Sigmoid colon (tissue), 6 donors: ENCODE measurements at regions not wholly inside any gene's neighbourhood (a gene's known extent, or its start where the extent isn't known, plus 50 kb on each side); places are given as distances from the start of the nearest gene placed in this dataset.

Experiments used
- DNase-seq: peaks from one replicate; pipeline ENCODE4 v3.0.0-alpha.2; 2019
- H3K27ac ChIP-seq, 4 donors: fragments of 200-600 bp; sonication (generic); one replicate each; pipeline ENCODE4 v1.5.1; 2016 to 2019; ENCODE audit warnings: mild to moderate bottlenecking in 1 of 4
- H3K27me3 ChIP-seq, 3 donors: fragments of 200-600 bp; sonication (generic); one replicate each; pipeline ENCODE4 v1.5.1; 2019; ENCODE audit warnings: mild to moderate bottlenecking in 1 of 3
- H3K36me3 ChIP-seq, 4 donors: fragments of 200-600 bp; sonication (generic); one replicate each; pipeline ENCODE4 v1.5.1; 2016 to 2019
- H3K4me1 ChIP-seq, 4 donors: fragments of 200-600 bp; sonication (generic); one replicate each; pipeline ENCODE4 v1.5.1; 2017 to 2019
- H3K4me3 ChIP-seq, 4 donors: fragments of 200-600 bp; sonication (generic); one replicate each; pipeline ENCODE4 v1.5.1; 2017 to 2019; ENCODE audit warnings: mild to moderate bottlenecking in 2 of 4, moderate library complexity in 1 of 4
- H3K9me3 ChIP-seq, 4 donors: fragments of 200-600 bp in 3 of 4; sonication (generic) in 3 of 4; one replicate each; pipeline versions ENCODE4 v1.5.1 to v1.6.1; 2013 to 2019
- CTCF ChIP-seq, 4 experiments: fragments of 450-650 bp in 3 of 4; fragments of 200-600 bp in 1 of 4; IDR thresholded peaks; one replicate each; pipeline ENCODE4 v1.5.1; 2016 to 2019; ENCODE audit warnings: antibody characterized with exemption in 4 of 4, mild to moderate bottlenecking in 3 of 4, moderate library complexity in 2 of 4
- EP300 ChIP-seq, 4 donors: sonication (generic); formaldehyde crosslinking; IDR thresholded peaks; one replicate each; pipeline ENCODE4 v1.6.1; 2017; ENCODE audit warnings: antibody characterized with exemption in 4 of 4
- POLR2A ChIP-seq, 2 donors: fragments of 450-650 bp; IDR thresholded peaks; one replicate each; pipeline ENCODE4 v1.6.1; 2016; ENCODE audit warnings: antibody characterized with exemption in 2 of 2, mild to moderate bottlenecking in 2 of 2, moderate library complexity in 2 of 2
- POLR2AphosphoS5 ChIP-seq, 4 donors: sonication (generic); formaldehyde crosslinking; IDR thresholded peaks; one replicate each; pipeline ENCODE4 v1.6.1; 2017; ENCODE audit warnings: antibody characterized with exemption in 4 of 4
- WGBS, 2 donors: extraction: QIAGEN DNeasy Blood & Tissue Kit; methylation state at CpG; one replicate each; pipeline ENCODE4 v1.1.7; 2013; 5-methylcytosine and 5-hydroxymethylcytosine counted together
- intact Hi-C: fragments of 100-400 bp; cut with DNase I; formaldehyde crosslinking; loops from one replicate; pipeline ENCODE4 v1.15.1; 2023
- donor health status: healthy with polysubstance abuse.
- donor health status: healthy.

- WGBS, 2 donors = 71 to 88% methylated on average over 6 of the region's 6 CpGs
- H3K27ac ChIP-seq = no peak overlapping the region
- no peaks in the 10 kb centered on the region for H3K27me3 ChIP-seq
- intact Hi-C loops = loop anchor here (10.0 kb wide), 1 partner anchor 139 kb away; no protein-coding TSS in a partner anchor
- no peak for DNase-seq
- H3K4me1 ChIP-seq = peaks cover 0 to 27% (median 12%) of the 10 kb centered on the region in 4 donors
- no peaks in the 10 kb centered on the region for H3K9me3 ChIP-seq
- no peak for TF ChIP-seq POLR2AphosphoS5 (IDR thresholded peaks at IDR 0.05)
- no peak for TF ChIP-seq EP300 (IDR thresholded peaks at IDR 0.05)
- no peak for TF ChIP-seq CTCF (IDR thresholded peaks at IDR 0.05)
- TF ChIP-seq POLR2A (IDR thresholded peaks at IDR 0.05) = no peak
- no peaks in the 10 kb centered on the region for H3K36me3 ChIP-seq
- H3K4me3 ChIP-seq = no peak overlapping the region
Observed at GRCh38 chr7:47713595-47713994, 131.7 kb upstream of the TNS3 start.

- intact Hi-C loops = loop anchor here (10.0 kb wide), 1 partner anchor 138 kb away; no protein-coding TSS in a partner anchor
- Histone ChIP-seq H3K36me3 (no peaks in the 10 kb centered on the region), H3K9me3 (no peaks in the 10 kb centered on the region), H3K4me1 (peaks cover 0 to 28% (median 12%) of the 10 kb centered on the region in 4 donors), H3K4me3 (no peak overlapping the region), H3K27me3 (no peaks in the 10 kb centered on the region), H3K27ac (no peak overlapping the region)
- TF ChIP-seq POLR2A (IDR thresholded peaks at IDR 0.05) (no peak), CTCF (IDR thresholded peaks at IDR 0.05) (no peak), EP300 (IDR thresholded peaks at IDR 0.05) (no peak), POLR2AphosphoS5 (IDR thresholded peaks at IDR 0.05) (no peak)
- DNase-seq = no peak
- 92 to 93% methylated on average over 11 of the region's 11 CpGs for WGBS, 2 donors
Observed at GRCh38 chr7:47712416-47712815, 130.5 kb upstream of the TNS3 start.

DNA sequence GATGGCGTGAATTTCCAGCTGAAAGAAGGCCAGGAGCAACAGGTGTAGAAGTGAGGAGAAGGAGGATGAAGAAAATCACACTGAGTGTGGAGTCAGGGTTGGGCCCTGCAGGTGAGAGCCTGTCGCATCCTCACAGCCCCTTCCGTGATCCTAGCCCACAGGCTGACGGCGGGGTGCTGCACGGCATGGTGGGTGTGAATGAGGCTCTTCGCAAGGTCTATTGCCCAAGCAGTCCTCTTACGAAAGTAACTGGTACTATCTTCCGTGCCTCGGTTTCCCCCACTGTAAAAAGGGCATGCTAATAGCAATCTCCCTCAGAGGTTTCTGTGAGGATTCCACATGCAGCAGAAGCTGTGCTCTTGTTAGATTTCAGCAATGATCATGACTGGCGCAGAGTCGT lies 129.9 kb upstream of the TNS3 start:
- no peak for DNase-seq
- 96 to 97% methylated on average over 12 of the region's 12 CpGs for WGBS, 2 donors
- H3K27ac ChIP-seq = no peak overlapping the region
- no peaks in the 10 kb centered on the region for H3K36me3 ChIP-seq
- H3K4me1 ChIP-seq = peaks cover 0 to 28% (median 12%) of the 10 kb centered on the region in 4 donors
- H3K4me3 ChIP-seq = no peak overlapping the region
- H3K27me3 ChIP-seq = no peaks in the 10 kb centered on the region
- intact Hi-C loops = loop anchor here (10.0 kb wide), 1 partner anchor 137 kb away; no protein-coding TSS in a partner anchor
- H3K9me3 ChIP-seq = no peaks in the 10 kb centered on the region
- TF ChIP-seq POLR2A (IDR thresholded peaks at IDR 0.05) (no peak), EP300 (IDR thresholded peaks at IDR 0.05) (no peak), CTCF (IDR thresholded peaks at IDR 0.05) (no peak), POLR2AphosphoS5 (IDR thresholded peaks at IDR 0.05) (no peak)

- intact Hi-C loops = loop anchor here (10.0 kb wide), 1 partner anchor 136 kb away; no protein-coding TSS in a partner anchor
- H3K4me1 ChIP-seq = peaks cover 0 to 28% (median 12%) of the 10 kb centered on the region in 4 donors
Observed at GRCh38 chr7:47710201-47710935, 128.5 kb upstream of the TNS3 start.

DNA sequence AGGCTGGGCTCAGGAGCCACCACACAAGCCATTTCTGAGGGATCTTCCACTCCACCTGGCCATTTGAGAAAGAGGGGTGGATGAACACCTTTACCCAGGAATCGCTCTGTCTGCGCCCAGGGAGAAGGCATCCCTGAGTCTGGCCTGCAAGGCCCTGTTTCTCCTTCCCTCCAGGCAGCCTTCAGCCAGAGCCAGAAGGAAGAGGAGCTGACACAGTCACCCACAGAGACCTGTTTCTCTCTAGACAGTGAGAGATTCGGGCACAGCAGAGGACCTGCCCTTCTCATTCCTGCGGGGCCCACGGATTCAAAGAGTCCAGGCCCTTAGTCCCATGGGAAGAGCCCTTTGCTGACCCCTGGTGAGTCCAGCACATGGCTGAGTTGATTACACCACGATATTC lies 127.5 kb upstream of the TNS3 start:
- no peak for DNase-seq

More at GRCh38 chr7:47710201-47710935, 128.5 kb upstream of the TNS3 start:
- no peaks in the 10 kb centered on the region for H3K27me3 ChIP-seq
- peak overlapping the region in 3 of 4 donors; percentile 2 to 54 (median 53) for H3K27ac ChIP-seq
- WGBS, 2 donors = 89 to 92% methylated on average over 15 of the region's 15 CpGs
- no peaks in the 10 kb centered on the region for H3K36me3 ChIP-seq
- no peak overlapping the region for H3K4me3 ChIP-seq
- no peak for DNase-seq
- no peaks in the 10 kb centered on the region for H3K9me3 ChIP-seq
- TF ChIP-seq EP300 (IDR thresholded peaks at IDR 0.05) (peak in 1 of 4 donors; percentile 10), POLR2A (IDR thresholded peaks at IDR 0.05) (no peak), POLR2AphosphoS5 (IDR thresholded peaks at IDR 0.05) (peak; percentile 30 to 86 (median 56))

More for the DNA sequence above, 127.5 kb upstream of the TNS3 start:
- TF ChIP-seq POLR2A (IDR thresholded peaks at IDR 0.05) = no peak
- TF ChIP-seq EP300 (IDR thresholded peaks at IDR 0.05) = no peak
- peak overlapping the region in 2 of 4 donors; percentile 53 to 54 for H3K27ac ChIP-seq
- no peaks in the 10 kb centered on the region for H3K9me3 ChIP-seq
- no peaks in the 10 kb centered on the region for H3K27me3 ChIP-seq
- WGBS, 2 donors = 95 to 96% methylated on average over 6 of the region's 6 CpGs
- peaks cover 0 to 28% (median 12%) of the 10 kb centered on the region in 4 donors for H3K4me1 ChIP-seq
- intact Hi-C loops = no loop called here
- H3K4me3 ChIP-seq = no peak overlapping the region
- no peaks in the 10 kb centered on the region for H3K36me3 ChIP-seq
